Ascending aorta (tissue), 2 donors: ENCODE measurements at regions not wholly inside any gene's neighbourhood (a gene's known extent, or its start where the extent isn't known, plus 50 kb on each side); places are given as distances from the start of the nearest gene placed in this dataset.

Experiments
- DNase-seq, 2 donors: peaks; one replicate each; pipeline ENCODE4 v3.0.0-alpha.2; 2019; ENCODE audit warnings: low spot score in 2 of 2
- H3K27ac ChIP-seq, 2 donors: fragments of 200-600 bp; sonication (generic); one replicate each; pipeline ENCODE4 v1.5.1; 2016 to 2017; ENCODE audit warnings: mild to moderate bottlenecking in 1 of 2
- H3K27me3 ChIP-seq: fragments of 200-600 bp; sonication (generic); one replicate; pipeline ENCODE4 v1.5.1; 2017
- H3K36me3 ChIP-seq, 2 donors: fragments of 200-600 bp; sonication (generic); one replicate each; pipeline ENCODE4 v1.5.1; 2016
- H3K4me1 ChIP-seq, 2 donors: fragments of 200-600 bp; sonication (generic); one replicate each; pipeline ENCODE4 v1.5.1; 2016 to 2017; ENCODE audit warnings: mild to moderate bottlenecking in 1 of 2
- H3K4me3 ChIP-seq, 2 donors: fragments of 200-600 bp; sonication (generic); one replicate each; pipeline ENCODE4 v1.5.1; 2016 to 2017; ENCODE audit warnings: mild to moderate bottlenecking in 1 of 2
- H3K9me3 ChIP-seq, 2 donors: fragments of 200-600 bp; sonication (generic); one replicate each; pipeline ENCODE4 v1.5.1; 2016
- intact Hi-C: fragments of 100-400 bp; cut with DNase I; formaldehyde crosslinking; loops from one replicate; pipeline ENCODE4 v1.15.1; 2023
- TF ChIP-seq, protein P1 (sequence below), 3 experiments: fragments of 200-600 bp in 2 of 3; fragments of 450-650 bp in 1 of 3; sonication (generic) in 2 of 3; IDR thresholded peaks; one replicate each; pipeline ENCODE4 v1.5.1; 2016 to 2019; ENCODE audit warnings: antibody characterized with exemption in 3 of 3, mild to moderate bottlenecking in 1 of 3, moderate library complexity in 1 of 3

DNA sequence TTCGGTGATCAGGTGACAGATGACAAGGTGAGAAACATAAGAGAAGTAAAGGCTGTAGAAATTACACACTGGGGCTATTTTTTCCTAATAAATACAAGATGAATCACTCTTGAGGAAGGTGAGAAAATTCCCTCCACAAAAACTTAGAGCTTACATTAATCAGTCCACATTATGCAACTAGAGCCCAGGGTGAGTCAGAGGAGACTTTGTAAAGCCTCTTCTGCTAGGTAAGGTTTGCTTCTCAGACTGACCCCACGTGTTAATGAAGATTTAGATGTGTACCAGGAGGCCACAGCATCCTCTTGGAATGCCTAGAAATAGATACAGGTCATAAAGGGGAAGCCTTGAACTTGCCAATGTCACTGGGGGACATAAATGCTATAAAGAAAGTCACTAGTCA, 396.0 kb upstream of the SMIM31 start:
- no peaks in the 10 kb centered on the region for H3K36me3 ChIP-seq
- H3K9me3 ChIP-seq: no peaks in the 10 kb centered on the region
- DNase-seq: no peak
- intact Hi-C loops: no loop called here
- no peaks in the 10 kb centered on the region for H3K27me3 ChIP-seq
- H3K27ac ChIP-seq: no peak overlapping the region
- no peaks in the 10 kb centered on the region for H3K4me1 ChIP-seq
- H3K4me3 ChIP-seq: no peak overlapping the region
- TF ChIP-seq, protein P1, sequence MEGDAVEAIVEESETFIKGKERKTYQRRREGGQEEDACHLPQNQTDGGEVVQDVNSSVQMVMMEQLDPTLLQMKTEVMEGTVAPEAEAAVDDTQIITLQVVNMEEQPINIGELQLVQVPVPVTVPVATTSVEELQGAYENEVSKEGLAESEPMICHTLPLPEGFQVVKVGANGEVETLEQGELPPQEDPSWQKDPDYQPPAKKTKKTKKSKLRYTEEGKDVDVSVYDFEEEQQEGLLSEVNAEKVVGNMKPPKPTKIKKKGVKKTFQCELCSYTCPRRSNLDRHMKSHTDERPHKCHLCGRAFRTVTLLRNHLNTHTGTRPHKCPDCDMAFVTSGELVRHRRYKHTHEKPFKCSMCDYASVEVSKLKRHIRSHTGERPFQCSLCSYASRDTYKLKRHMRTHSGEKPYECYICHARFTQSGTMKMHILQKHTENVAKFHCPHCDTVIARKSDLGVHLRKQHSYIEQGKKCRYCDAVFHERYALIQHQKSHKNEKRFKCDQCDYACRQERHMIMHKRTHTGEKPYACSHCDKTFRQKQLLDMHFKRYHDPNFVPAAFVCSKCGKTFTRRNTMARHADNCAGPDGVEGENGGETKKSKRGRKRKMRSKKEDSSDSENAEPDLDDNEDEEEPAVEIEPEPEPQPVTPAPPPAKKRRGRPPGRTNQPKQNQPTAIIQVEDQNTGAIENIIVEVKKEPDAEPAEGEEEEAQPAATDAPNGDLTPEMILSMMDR (IDR thresholded peaks at IDR 0.05): no peak

DNA sequence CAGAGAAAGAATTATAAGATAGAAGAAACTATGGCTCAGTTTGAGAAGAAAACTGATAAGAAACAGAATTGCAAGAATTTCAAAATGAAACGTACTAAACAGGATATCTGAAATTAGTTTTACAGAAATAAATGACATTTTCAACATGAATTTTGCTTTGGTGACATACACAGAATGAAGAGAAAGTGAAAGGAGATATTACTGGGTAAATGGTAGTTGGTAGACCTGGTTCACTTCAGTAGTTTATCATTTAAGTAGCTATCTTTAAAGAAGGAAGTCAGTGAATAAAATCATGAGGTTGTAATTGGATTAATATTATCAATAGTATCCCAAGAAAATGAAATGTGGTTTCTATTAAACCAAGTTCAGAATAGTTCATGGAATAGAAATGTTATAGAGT, 395.5 kb upstream of the SMIM31 start:
- no peaks in the 10 kb centered on the region for H3K36me3 ChIP-seq
- no peak for DNase-seq
- H3K27me3 ChIP-seq: no peaks in the 10 kb centered on the region
- H3K4me1 ChIP-seq: no peaks in the 10 kb centered on the region
- intact Hi-C loops: no loop called here
- no peaks in the 10 kb centered on the region for H3K9me3 ChIP-seq
- H3K4me3 ChIP-seq: no peak overlapping the region
- no peak overlapping the region for H3K27ac ChIP-seq
- TF ChIP-seq, protein P1 (IDR thresholded peaks at IDR 0.05): no peak

DNA sequence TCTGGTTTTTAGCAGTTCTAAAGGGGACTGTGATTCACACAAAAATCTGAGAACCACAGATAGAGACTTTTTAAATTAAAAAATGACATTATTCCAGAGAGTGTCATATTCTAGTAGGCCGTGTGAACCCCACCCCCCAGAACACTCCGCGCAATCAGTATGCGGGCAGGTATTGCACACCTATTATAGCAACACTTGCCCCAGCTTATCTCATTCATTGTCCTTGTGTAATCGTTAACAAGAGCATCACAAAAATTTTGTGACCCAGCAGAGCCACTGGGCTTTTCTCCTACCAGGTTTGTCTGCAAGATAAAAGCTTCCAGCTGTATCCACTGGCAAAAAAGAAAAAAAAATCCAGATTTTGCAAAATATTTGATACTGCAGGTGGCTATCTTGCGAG, 394.1 kb upstream of the SMIM31 start:
- intact Hi-C loops: no loop called here
- Histone ChIP-seq H3K36me3 (no peaks in the 10 kb centered on the region), H3K4me1 (no peaks in the 10 kb centered on the region), H3K9me3 (no peaks in the 10 kb centered on the region), H3K27ac (no peak overlapping the region), H3K27me3 (no peaks in the 10 kb centered on the region), H3K4me3 (no peak overlapping the region)
- TF ChIP-seq, protein P1 (IDR thresholded peaks at IDR 0.05): no peak
- no peak for DNase-seq

DNA sequence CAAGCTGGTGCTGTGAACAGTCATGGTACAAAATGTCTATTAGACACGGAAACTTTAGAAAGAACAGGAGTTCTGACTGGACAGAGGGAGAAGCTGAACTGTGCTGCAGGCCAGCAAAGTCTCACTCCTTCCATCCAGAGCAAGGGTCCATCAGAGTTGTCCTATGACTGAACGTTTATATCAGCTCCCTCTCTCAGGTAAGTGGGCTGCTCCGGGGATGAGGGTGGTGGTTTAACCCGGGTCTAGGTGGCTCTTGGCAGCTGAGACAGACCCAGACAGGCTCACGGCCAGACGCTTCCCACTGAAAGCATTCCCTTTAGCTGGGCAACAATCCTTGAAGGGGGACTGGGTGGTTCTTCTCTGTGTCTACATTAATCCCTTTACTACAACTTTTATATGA, 385.0 kb upstream of the SMIM31 start:
- Histone ChIP-seq H3K36me3 (no peaks in the 10 kb centered on the region), H3K27me3 (no peaks in the 10 kb centered on the region), H3K27ac (no peak overlapping the region), H3K4me3 (no peak overlapping the region), H3K4me1 (no peaks in the 10 kb centered on the region), H3K9me3 (no peaks in the 10 kb centered on the region)
- TF ChIP-seq, protein P1 (IDR thresholded peaks at IDR 0.05): no peak
- intact Hi-C loops: no loop called here
- DNase-seq: no peak

DNA sequence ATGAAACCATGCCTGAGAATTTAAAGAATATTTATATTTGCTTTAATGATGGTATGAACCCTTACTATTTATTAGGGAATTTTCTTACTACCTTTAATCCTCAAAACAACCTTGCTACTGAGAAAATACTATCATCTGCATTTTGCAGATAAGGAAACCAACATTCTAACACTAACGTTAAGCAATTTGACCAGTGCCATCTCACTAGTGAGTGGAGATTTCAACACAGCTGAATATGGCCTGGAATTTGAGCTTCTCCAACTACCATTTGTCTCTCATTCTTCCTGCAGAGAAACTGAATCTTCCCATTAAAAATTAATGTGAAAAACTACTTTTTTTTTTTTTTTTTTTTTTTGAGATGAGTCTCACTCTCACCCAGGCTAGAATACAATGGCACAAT, 380.9 kb upstream of the SMIM31 start:
- no peaks in the 10 kb centered on the region for H3K27me3 ChIP-seq
- intact Hi-C loops: no loop called here
- H3K27ac ChIP-seq: no peak overlapping the region
- H3K9me3 ChIP-seq: no peaks in the 10 kb centered on the region
- H3K4me1 ChIP-seq: no peaks in the 10 kb centered on the region
- no peak for DNase-seq
- no peaks in the 10 kb centered on the region for H3K36me3 ChIP-seq
- TF ChIP-seq, protein P1 (IDR thresholded peaks at IDR 0.05): no peak
- no peak overlapping the region for H3K4me3 ChIP-seq

DNA sequence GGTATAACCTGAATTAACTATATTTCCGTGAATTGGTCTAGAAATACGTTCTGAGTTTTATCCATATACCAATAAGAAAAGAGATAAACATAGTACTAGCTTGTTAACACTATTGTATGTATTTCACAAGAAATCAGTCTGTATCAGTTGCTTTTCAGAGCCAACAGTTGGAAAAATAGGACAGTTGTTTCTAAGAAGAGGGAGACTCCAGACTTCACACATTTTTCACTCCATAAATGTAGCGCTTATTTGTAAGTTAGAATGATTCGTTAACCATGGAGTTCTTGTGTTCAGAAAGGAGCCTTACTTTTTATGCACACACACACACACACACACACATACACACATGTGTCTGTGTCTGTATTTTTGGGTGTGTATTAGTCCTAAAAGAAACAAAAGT, 376.7 kb upstream of the SMIM31 start:
- TF ChIP-seq, protein P1 (IDR thresholded peaks at IDR 0.05): no peak
- Histone ChIP-seq H3K9me3 (no peaks in the 10 kb centered on the region), H3K36me3 (no peaks in the 10 kb centered on the region), H3K4me1 (no peaks in the 10 kb centered on the region), H3K27me3 (no peaks in the 10 kb centered on the region), H3K4me3 (no peak overlapping the region), H3K27ac (no peak overlapping the region)
- no peak for DNase-seq
- intact Hi-C loops: no loop called here
